ENCODE measurements at regions not wholly inside any gene's neighbourhood (a gene's known extent, or its start where the extent isn't known, plus 50 kb on each side); places are given as distances from the start of the nearest gene placed in this dataset.

DNA sequence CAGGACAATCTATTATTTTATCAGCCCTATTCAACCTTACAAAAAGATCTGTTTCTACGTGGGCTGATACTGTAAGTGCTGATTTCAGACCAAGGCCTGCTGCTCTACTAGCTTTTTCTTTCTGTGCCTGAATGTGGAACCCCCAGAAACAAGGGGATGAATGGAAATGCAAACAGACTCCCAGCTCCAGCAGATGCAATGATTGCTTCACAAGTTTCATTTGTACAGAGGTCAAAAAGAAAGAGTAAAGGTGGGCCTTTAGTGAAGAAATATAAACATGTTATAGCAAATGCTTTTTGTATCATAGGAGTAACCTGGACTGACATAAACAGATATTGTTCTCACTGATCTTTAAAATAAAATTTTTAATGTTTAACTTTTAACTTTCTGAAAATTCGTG, 130.2 kb upstream of the SLC25A13 start:
- Histone ChIP-seq H3K9ac (ENCODE audit: insufficient read depth, low read length) (no peak overlapping the region), H3K27me3 (ENCODE audit: control insufficient read depth, insufficient read depth, low read length) (no peaks in the 10 kb centered on the region), H3K79me2 (ENCODE audit: control insufficient read depth, insufficient read depth, low read length) (no peaks in the 10 kb centered on the region), H4K20me1 (ENCODE audit: control insufficient read depth, extremely low read depth, insufficient read depth, low read length) (no peaks in the 10 kb centered on the region), H3K9me3 (ENCODE audit: control insufficient read depth, insufficient read depth, low read depth, low read length) (no peaks in the 10 kb centered on the region), H3K4me3 (replicated peaks in 1 of 4; ENCODE audit: control extremely low read depth in 1 of 4, insufficient read depth in 1 of 4, low read depth in 3 of 4, low read length in 4 of 4) (no peak overlapping the region), H3K36me3 (ENCODE audit: control insufficient read depth, insufficient read depth, low read length) (no peaks in the 10 kb centered on the region), H3K4me1 (ENCODE audit: control insufficient read depth, extremely low read depth, insufficient read depth, low read length) (no peaks in the 10 kb centered on the region), H3K27ac (ENCODE audit: insufficient read depth, low read length) (no peak overlapping the region), H2AFZ (ENCODE audit: low read length) (no peak overlapping the region), H3K4me2 (ENCODE audit: extremely low read depth, insufficient read depth, low read length) (no peak overlapping the region)
- no peak for DNase-seq (ENCODE audit: low read depth in 2 of 2)
- TF ChIP-seq, protein P1, sequence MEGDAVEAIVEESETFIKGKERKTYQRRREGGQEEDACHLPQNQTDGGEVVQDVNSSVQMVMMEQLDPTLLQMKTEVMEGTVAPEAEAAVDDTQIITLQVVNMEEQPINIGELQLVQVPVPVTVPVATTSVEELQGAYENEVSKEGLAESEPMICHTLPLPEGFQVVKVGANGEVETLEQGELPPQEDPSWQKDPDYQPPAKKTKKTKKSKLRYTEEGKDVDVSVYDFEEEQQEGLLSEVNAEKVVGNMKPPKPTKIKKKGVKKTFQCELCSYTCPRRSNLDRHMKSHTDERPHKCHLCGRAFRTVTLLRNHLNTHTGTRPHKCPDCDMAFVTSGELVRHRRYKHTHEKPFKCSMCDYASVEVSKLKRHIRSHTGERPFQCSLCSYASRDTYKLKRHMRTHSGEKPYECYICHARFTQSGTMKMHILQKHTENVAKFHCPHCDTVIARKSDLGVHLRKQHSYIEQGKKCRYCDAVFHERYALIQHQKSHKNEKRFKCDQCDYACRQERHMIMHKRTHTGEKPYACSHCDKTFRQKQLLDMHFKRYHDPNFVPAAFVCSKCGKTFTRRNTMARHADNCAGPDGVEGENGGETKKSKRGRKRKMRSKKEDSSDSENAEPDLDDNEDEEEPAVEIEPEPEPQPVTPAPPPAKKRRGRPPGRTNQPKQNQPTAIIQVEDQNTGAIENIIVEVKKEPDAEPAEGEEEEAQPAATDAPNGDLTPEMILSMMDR (conservative IDR thresholded peaks at IDR 0.05 in 1 of 2, IDR thresholded peaks at IDR 0.05 in 1 of 2; ENCODE audit: low read depth in 1 of 2, low read length in 2 of 2) = no peak
- TF ChIP-seq EZH2 (IDR thresholded peaks at IDR 0.05; ENCODE audit: low read length, missing control alignments) = no peak

DNA sequence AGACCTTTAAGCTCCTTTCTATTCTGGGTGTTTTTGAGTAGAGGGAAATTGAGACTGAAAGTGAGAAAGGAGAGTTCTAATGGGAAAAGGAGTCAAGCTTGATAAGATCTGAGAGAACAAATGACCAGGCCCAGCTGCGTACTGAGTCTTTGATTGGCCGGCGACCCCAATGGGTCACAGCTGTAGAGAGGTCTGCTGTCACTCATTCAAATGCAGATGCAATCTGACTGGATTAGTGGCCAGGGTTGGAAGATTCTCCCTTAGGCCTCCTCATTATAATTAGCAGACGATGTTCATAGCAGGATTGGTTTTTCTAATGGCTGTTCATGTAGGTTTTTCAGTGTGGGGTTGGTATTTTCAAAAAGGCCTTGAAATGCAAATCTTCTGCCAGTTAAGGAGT, 127.2 kb upstream of the SLC25A13 start:
- TF ChIP-seq EZH2 (IDR thresholded peaks at IDR 0.05; ENCODE audit: low read length, missing control alignments) = no peak
- TF ChIP-seq, protein P1 (conservative IDR thresholded peaks at IDR 0.05 in 1 of 2, IDR thresholded peaks at IDR 0.05 in 1 of 2; ENCODE audit: low read depth in 1 of 2, low read length in 2 of 2) = no peak
- Histone ChIP-seq H4K20me1 (ENCODE audit: control insufficient read depth, extremely low read depth, insufficient read depth, low read length) (no peaks in the 10 kb centered on the region), H2AFZ (ENCODE audit: low read length) (no peak overlapping the region), H3K27ac (ENCODE audit: insufficient read depth, low read length) (no peak overlapping the region), H3K27me3 (ENCODE audit: control insufficient read depth, insufficient read depth, low read length) (no peaks in the 10 kb centered on the region), H3K79me2 (ENCODE audit: control insufficient read depth, insufficient read depth, low read length) (no peaks in the 10 kb centered on the region), H3K4me1 (ENCODE audit: control insufficient read depth, extremely low read depth, insufficient read depth, low read length) (no peaks in the 10 kb centered on the region), H3K36me3 (ENCODE audit: control insufficient read depth, insufficient read depth, low read length) (no peaks in the 10 kb centered on the region), H3K4me3 (replicated peaks in 1 of 4; ENCODE audit: control extremely low read depth in 1 of 4, insufficient read depth in 1 of 4, low read depth in 3 of 4, low read length in 4 of 4) (no peak overlapping the region), H3K9me3 (ENCODE audit: control insufficient read depth, insufficient read depth, low read depth, low read length) (no peaks in the 10 kb centered on the region), H3K4me2 (ENCODE audit: extremely low read depth, insufficient read depth, low read length) (no peak overlapping the region), H3K9ac (ENCODE audit: insufficient read depth, low read length) (no peak overlapping the region)
- DNase-seq (ENCODE audit: low read depth in 2 of 2) = no peak

DNA sequence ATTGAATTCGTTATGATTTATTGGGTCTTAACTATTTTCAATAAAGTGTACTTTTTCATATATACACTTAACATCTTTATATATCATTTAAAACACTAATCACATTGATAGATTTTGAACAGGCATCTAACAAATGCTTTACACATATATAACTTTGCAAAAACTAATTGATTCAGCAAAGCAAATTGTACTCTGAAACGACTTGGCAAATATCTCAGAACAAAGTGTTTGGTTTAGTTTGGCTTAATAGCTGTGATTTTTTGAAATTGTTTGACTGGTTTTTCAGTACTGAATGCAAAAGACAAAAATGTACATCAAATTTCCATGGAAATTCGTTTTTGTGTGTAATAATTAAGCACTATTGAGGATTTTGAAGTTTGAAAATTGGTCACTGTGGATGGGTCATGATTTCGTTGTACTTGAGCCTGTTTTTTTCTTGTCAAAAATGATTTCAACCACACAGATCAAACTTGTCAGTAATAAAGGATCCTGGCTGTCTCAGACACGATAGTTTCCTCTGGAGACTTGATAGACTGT, 125.3 kb upstream of the SLC25A13 start:
- Histone ChIP-seq H3K4me2 (ENCODE audit: extremely low read depth, insufficient read depth, low read length) (no peak overlapping the region), H3K4me1 (ENCODE audit: control insufficient read depth, extremely low read depth, insufficient read depth, low read length) (no peaks in the 10 kb centered on the region), H3K9ac (ENCODE audit: insufficient read depth, low read length) (no peak overlapping the region), H2AFZ (ENCODE audit: low read length) (no peak overlapping the region), H3K4me3 (replicated peaks in 1 of 4; ENCODE audit: control extremely low read depth in 1 of 4, insufficient read depth in 1 of 4, low read depth in 3 of 4, low read length in 4 of 4) (no peak overlapping the region), H3K36me3 (ENCODE audit: control insufficient read depth, insufficient read depth, low read length) (no peaks in the 10 kb centered on the region), H4K20me1 (ENCODE audit: control insufficient read depth, extremely low read depth, insufficient read depth, low read length) (no peaks in the 10 kb centered on the region), H3K27ac (ENCODE audit: insufficient read depth, low read length) (no peak overlapping the region), H3K9me3 (ENCODE audit: control insufficient read depth, insufficient read depth, low read depth, low read length) (no peaks in the 10 kb centered on the region), H3K27me3 (ENCODE audit: control insufficient read depth, insufficient read depth, low read length) (no peaks in the 10 kb centered on the region), H3K79me2 (ENCODE audit: control insufficient read depth, insufficient read depth, low read length) (no peaks in the 10 kb centered on the region)
- TF ChIP-seq, protein P1 (conservative IDR thresholded peaks at IDR 0.05 in 1 of 2, IDR thresholded peaks at IDR 0.05 in 1 of 2; ENCODE audit: low read depth in 1 of 2, low read length in 2 of 2) = no peak
- no peak for TF ChIP-seq EZH2 (IDR thresholded peaks at IDR 0.05; ENCODE audit: low read length, missing control alignments)
- DNase-seq (ENCODE audit: low read depth in 2 of 2) = no peak

All from fibroblast of lung (primary cell).